ENCODE measurements at regions not wholly inside any gene's neighbourhood (a gene's known extent, or its start where the extent isn't known, plus 50 kb on each side); places are given as distances from the start of the nearest gene placed in this dataset.

DNA sequence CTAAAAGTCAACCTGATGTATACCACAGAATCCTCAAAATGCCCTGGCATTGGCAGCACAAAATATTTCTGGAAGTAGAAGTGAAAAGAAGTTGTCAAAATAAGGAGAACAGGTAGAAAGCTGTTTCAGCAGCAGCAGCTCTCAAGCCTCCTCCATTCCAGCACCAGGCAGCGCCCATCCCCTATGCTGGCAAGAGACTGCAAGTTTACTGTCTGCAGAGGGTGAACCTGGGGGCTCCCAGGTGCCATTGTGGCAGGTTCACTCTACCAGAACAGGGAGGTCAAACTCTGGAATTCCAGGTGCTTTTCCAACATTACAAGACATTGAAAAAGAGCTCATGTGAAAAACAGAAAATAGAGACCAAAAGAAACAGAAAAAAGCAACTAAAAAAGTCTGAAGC, 128.8 kb upstream of the CTTNBP2NL start:
- no peak for DNase-seq

GRCh38 chr1:112267929-112268328, 128.1 kb upstream of the CTTNBP2NL start:
- DNase-seq = no peak

DNA sequence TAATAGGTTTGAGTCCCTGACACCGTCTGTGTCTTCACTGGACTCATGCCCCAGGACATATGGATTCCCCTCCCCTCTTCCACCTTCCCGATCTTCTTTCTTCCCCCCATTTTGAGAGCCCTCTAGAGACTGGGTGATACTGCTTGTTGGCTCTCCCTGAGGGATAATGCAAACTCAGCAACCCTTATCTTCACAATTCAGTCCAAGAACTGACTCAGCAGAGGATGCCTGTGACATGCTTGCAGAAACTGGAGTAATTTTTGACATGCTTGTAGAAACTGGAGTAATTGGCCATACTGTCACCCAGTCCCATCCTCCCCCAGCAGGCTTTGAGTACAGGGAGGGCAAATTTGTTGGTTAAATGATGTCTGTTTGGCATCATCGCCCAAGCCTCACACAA, 127.6 kb upstream of the CTTNBP2NL start:
- DNase-seq = no peak

DNA sequence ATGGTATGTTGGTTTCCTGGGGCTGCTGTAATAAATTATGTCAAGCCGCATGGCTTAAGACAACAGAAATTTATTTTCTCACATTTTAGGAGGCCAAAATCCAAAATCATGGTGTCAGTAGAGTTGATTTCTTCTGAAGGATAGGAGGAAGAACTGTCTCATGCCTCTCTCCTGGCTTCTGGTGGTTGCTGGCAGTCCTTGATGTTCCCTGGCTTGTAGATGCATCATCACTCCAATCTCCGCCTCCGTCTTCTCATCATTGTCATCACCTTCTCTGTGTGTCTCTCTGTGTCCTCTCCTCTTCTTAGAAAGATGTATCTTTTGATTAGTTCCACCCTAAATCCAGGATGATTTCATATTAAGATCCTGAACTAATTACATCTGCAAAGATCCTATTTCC, 124.7 kb upstream of the CTTNBP2NL start:
- DNase-seq = no peak

GRCh38 chr1:112272101-112272772, 123.8 kb upstream of the CTTNBP2NL start:
- DNase-seq = no peak

GRCh38 chr1:112284796-112285195, 111.2 kb upstream of the CTTNBP2NL start:
- DNase-seq = no peak

DNA sequence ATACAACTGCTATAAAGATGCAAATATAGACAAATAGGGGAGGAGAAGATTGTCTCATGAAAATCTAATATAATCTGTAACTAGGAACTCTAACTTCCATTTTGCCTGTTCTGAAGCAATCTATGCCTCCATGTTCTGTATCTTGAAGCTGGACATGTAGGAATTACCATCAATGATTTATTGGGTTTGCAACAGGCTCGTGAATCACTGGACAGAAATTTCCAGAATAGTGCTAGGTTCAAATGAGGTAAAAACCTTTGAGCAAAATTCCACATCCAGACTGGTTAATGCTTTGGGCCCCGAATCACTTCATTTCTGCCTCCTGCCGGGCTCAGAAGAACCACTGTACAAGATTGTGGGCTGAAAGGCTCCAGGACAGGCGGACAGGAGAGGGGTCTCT, 110.7 kb upstream of the CTTNBP2NL start:
- no peak for DNase-seq

DNA sequence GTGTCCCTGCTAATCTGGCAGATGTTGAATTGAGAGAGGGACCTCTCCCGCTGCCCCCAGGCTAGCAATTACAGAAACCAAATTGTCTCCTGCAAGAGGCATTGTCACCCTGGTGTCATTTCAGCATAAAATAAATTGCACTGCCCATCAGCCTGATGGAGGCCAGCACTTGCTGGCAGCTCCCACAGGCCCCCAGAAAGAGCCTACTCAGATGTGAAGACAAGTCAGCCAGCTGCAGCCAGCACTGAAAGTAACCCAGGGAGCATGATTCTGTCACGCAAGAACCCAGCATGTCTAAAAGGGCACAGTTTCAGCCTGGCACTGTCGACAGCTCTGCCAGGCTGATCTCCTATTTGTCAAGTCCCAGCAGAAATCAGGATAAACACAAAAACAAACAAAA, 110.3 kb upstream of the CTTNBP2NL start:
- DNase-seq = no peak

DNA sequence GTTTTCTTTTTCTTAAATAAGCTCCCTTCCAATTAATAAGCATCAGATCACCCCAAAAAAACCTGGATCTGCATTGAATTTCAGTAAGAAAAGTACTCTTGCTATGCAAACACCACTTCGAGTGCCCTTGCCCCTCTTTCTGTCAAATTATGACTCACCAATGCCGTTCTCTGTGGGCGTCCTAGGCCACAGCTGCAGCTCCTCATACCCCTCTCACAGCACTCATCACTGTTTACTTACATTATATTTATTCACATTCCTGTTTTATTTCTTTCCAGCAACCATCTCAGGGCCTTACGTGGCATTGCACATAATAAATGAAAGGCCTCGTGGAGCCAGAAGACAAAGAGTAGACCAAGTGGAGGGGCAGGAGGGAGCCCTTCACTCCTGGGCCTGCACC, 99.1 kb upstream of the CTTNBP2NL start:
- DNase-seq = no peak

- DNase-seq = no peak
Observed at GRCh38 chr1:112297536-112297935, 98.5 kb upstream of the CTTNBP2NL start.

DNA sequence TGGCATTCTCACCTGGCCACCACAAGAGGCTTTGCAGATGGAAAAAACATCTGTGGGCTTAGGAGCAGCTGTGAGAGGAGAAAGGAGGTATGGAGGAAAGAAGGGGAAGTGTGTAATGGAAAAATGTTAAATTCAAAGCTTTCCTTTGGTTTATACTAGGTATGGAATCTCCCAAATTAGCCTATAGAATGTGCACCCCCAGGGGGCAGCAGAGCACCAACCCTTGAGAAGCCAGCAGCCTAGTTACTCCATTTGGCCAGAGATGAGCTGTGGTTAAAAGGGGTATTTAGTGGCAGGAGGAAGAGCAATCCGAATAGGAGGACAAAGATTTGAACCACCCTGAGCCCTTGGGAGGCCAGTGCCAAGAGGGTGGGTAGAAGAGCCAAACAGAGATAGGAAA, 97.5 kb upstream of the CTTNBP2NL start:
- DNase-seq = no peak

DNA sequence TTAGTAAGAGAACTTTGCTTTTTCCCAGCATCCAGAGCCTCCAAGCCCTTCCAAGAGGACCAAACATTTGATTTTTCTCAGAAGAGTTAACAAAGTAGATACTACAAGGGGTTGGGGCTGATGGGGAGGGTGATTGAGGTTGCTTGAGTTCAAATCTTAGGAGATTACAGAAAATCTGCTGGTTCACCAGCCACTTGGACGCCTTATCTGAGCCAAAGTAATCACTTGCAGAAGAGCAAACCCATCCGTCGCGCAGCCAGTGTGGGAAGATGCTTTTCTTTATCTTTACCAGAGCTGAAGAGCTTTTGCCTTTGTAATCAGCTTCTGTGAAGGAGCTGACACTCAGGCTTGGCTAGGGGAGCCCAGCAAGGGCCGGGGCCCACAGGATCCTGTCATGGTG, 91.9 kb upstream of the CTTNBP2NL start:
- no peak for DNase-seq

GRCh38 chr1:112304612-112305011, 91.4 kb upstream of the CTTNBP2NL start:
- no peak for DNase-seq

DNA sequence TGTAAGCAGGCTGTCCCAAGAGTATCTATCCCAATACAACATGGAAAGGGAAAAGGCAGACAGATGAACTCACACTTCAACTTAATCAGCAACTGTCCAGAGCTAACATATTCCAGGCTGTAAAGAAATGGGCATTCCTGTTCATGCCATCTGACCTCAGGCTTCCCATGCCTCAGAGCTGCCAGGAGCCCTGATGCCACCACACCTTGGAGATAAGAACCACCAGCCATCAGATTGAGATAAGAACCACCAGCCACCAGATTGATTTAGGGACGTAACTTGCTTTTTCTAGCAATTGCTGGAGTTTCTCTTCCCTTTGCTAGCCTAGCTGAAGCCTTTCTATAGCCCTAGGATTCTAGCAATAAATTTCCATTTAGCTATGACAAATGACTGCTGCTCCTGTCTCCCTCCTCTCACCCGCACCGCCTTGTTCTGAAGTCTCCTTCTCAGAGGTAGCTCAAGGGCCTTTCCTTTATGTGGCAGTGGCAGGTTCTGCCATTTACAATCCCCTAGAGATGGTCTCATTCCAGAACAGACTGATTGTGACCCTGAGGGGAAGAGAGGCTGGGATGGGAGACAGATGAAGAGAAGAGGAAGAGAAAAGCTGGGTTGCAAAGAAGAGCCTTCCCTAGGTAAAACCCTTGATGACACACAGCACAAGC, 88.0 kb upstream of the CTTNBP2NL start:
- no peak for DNase-seq

DNA sequence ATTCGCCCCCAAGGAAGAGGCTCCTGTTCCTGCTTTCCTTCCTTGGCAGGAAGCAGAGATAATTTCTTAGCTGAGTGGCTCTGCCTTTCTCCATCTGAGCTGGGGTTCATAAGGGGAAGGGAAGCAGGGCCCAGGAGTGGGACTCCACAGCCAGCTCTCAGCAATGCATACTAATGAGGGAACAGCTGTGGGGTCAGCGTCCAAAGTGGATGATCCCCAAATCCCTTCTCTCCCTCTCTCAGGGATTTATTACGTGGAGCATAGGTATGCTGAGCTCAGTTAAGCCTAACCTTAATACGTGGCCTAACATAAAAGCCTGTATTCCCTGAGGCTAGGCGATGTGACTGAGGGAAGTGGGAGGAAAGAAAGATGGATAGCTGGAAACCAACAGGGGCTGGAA, 87.3 kb upstream of the CTTNBP2NL start:
- no peak for DNase-seq

DNA sequence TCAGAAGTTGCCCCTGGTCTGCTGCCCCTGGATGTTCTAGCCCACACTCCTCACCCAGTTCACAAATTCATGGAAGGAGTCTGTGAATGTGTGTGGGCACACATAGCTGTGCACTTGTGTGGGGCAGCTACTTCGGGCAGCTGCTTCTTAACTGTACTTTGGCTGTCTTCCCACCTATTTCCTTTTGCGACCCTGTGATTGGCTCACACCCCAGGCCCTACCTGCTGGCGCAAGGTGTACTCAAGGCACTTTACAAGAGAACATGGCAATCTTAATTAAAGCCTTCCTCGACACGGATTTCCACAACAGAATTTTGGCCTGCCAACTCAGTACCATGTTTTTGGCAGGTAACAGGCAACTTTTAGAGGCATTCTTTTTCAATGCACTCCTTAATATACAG, 86.5 kb upstream of the CTTNBP2NL start:
- no peak for DNase-seq

DNA sequence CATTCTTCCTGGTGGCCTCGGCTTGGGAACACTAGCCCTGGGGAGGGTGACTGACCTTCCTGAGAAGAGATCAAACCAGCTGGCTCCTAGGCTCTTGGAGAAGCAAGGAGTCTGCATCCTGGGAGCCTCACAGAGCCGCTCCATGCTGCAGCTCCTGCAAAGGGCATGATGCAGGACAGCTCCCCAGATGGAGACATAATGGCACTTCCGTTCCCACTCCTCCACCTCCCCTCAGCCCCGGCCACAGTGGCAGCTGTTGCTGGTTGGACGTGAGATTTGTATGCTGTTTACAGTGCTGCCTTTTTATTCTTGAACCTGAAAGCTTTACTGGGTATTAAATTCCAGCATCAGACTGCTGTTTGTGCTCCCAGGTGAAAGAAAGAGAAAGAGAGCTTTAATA, 83.7 kb upstream of the CTTNBP2NL start:
- DNase-seq = no peak

- DNase-seq = no peak
Observed at GRCh38 chr1:112312879-112313278, 83.1 kb upstream of the CTTNBP2NL start.

GRCh38 chr1:112316254-112316913, 79.6 kb upstream of the CTTNBP2NL start:
- no peak for DNase-seq

DNA sequence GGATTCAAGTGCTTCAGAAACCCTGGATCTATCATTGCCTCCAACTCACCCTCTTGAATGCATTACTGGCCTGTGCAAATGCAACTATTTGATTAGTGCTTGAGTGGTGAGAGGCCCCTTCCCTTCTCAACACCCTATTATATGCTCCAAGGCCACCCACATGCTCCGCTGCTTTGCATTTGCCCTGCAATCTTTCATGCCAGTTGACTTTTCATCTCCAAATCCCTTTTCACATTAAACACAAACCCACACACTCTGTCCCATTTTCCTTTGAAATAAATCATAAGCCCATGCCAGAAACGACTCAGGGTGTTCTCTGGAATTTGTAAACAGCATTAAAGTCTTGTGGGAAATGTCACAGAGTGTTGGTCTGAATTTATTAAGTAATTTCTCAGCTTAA, 78.9 kb upstream of the CTTNBP2NL start:
- DNase-seq = no peak

GRCh38 chr1:112317611-112318062, 78.4 kb upstream of the CTTNBP2NL start:
- no peak for DNase-seq

DNA sequence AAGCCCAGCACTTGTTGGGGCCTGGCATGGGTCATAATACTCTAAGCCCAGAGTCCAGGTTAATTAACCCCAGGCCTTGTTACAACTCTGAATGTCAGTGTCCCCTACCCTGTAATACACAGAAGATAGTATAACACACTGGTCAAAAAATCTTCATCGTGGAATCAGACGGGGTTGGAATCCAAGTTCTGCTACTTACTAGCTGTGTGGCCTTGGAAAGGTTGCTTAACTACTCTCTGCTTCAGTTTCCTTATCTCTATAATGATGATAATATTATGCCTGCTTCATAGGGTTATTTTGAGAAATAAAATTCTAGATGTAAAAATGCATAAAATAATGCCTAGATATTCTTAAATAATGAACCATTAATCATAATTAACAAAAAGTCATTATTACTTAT, 77.8 kb upstream of the CTTNBP2NL start:
- no peak for DNase-seq

- no peak for DNase-seq
Observed at GRCh38 chr1:112318698-112319370, 77.2 kb upstream of the CTTNBP2NL start.
